GM12865 (cell line): ENCODE measurements at regions not wholly inside any gene's neighbourhood (a gene's known extent, or its start where the extent isn't known, plus 50 kb on each side); places are given as distances from the start of the nearest gene placed in this dataset.

ENCODE experiments used
- DNase-seq: peaks from one replicate; pipeline ENCODE4 v3.0.0; 2010; ENCODE audit warnings: low read depth
- H3K4me3 ChIP-seq: 2 replicates; pipeline ENCODE4 v1.5.1; 2011; ENCODE audit warnings: mild to moderate bottlenecking, low read depth, low read length, control low read depth
- TF ChIP-seq, protein P1 (sequence below): IDR thresholded peaks from 2 replicates; pipeline ENCODE4 v1.5.1; 2011; ENCODE audit warnings: low read length, control low read depth, low read depth, inconsistent platforms; ENCODE audit not compliant: insufficient read depth; ENCODE audit errors: missing control alignments

DNA sequence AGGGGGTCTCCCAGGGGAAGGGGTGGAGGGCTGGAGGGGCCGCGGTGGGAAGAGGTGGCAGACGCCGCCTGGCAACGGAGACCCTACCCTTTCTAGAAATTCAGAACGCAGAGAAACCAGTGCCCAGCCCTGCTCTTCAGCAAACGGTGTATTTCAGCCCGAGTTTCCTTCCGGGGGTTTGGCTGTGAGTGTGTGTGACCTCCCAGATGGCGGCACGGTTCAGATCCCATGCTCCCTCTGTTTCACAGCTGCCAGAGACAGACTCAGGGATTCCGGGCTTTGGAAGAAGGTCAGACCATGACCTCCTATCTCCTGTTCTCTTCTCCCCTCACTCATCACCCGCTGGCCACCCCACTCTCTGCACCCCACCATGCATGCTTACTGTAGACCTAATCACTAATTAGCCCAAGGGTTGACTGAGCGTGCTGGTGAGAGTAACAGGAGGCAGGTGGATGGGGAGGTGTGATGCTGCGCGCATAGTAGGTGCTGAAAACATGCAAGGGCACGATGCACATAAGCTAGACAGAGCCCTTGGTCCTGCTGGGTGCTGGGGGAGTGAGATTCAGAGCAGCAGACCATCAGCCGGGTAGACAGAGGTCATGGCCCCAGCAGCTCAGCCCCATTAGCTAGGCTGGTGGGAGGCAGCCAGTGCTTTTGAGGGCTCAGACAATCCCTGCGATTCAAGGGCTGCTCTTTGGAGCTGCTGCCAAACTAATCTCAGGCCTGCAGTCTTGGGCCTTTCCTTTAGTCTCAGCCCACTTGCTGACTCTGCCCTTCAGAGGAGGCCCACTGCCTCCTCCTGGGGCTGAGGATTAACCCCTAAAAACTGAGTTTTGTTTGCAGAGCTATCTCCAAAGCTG is 256.5 kb upstream of the CADM1 start:
- TF ChIP-seq, protein P1, sequence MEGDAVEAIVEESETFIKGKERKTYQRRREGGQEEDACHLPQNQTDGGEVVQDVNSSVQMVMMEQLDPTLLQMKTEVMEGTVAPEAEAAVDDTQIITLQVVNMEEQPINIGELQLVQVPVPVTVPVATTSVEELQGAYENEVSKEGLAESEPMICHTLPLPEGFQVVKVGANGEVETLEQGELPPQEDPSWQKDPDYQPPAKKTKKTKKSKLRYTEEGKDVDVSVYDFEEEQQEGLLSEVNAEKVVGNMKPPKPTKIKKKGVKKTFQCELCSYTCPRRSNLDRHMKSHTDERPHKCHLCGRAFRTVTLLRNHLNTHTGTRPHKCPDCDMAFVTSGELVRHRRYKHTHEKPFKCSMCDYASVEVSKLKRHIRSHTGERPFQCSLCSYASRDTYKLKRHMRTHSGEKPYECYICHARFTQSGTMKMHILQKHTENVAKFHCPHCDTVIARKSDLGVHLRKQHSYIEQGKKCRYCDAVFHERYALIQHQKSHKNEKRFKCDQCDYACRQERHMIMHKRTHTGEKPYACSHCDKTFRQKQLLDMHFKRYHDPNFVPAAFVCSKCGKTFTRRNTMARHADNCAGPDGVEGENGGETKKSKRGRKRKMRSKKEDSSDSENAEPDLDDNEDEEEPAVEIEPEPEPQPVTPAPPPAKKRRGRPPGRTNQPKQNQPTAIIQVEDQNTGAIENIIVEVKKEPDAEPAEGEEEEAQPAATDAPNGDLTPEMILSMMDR: no peak
- H3K4me3 ChIP-seq: no peak overlapping the region
- no peak for DNase-seq

DNA sequence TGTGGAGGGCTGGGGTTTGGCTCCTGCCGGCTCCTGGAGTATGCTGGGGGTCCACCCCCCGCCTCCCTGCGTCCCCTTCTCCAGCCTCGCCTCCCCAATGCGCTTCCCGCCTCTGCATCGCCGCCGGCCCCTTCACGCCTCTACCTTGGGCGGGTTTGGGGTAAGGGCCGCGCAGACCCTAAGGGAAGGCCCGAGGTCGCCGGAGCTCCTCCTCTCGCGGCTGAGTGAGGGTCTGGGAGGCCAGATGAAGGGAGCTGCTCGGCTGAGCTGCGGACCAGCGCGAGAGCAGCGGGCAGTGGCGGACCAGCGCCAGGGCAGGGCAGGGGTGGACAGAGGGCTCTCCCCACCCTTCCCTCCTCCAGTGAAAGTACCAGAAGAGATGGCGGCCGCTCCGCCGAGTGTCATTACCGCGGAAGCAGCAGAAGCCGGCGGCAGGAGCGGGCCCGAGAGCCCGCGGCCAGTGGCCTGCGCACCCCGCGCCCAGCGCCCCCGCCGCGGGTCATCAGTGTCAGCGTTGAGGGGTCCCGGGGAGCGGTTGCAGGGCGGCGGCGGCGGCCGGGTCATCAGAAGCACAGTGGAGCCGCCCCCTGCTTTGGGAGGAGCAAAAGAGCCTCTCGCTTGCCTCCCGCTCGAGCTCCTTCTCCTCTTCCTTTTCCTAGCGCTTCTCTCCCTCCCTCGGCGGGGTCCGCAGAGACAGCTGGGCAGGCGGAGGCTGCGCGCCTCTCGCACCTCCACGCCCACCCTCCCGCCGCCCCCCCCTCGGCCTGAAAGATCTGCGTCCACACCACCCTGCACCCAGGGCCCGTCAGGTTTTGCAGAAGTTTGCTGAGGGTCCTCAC is 255.6 kb upstream of the CADM1 start:
- TF ChIP-seq, protein P1: no peak
- no peak for DNase-seq
- no peak overlapping the region for H3K4me3 ChIP-seq

DNA sequence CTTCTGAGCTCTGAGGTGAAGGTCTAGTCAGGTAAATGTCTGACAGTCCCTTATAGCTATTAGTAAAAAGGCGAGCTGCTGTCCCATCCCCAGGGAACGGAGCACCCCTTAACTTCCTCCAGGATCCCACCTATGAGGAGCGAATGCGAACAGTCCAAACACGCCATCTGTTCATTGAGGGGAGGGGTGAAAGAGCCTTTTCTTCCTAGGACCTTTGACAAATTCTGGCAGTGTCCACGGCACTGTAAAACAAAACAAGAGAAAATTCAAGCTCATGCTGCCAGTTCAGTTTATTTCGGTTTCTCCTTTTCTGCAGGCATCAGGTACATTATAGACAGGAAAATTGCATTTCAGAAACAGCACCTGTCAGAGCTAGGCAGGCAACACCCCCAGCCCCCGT is 253.8 kb upstream of the CADM1 start:
- no peak for DNase-seq
- TF ChIP-seq, protein P1: no peak
- H3K4me3 ChIP-seq: no peak overlapping the region

DNA sequence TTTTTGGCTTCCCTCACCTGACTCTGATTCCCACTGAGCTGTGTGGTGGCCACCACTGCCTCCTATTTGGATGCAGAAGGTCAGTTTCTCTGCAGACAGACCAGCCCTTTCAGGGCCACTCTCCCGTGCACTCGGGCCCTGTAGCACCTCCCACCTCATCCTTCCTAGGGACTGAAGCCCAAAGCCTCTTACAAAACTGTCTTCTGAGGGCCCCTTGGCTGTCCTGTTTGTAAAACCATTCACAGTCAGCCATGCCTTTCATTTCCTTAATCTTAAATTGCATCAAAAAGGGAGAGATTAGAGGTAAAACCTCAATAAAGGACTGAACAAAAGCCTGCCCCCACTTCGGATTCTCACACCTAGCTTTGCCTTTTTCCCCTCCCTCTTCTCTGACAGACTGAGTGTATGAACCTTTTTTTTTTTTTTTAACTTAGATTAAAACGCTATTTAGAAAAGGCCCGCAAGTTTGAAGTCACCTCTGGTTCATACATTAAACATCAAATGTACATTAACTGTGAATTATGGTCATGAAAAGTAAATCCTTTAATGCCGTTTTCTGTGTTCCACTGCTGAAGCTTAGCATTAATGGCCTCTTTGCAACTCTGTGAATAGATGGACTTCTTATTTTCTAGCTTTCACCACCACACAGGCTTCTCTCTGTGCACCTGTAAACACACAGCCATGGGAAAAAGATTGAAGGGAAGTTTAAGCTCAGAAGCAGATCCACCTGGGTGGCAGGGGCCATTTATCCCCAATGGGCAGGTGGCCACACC is 247.2 kb upstream of the CADM1 start:
- H3K4me3 ChIP-seq: no peak overlapping the region
- DNase-seq: no peak
- TF ChIP-seq, protein P1: no peak

- TF ChIP-seq, protein P1: no peak
- no peak for DNase-seq
- H3K4me3 ChIP-seq: no peak overlapping the region
These were observed 241.6 kb upstream of the CADM1 start for GRCh38 chr11:115745610-115746512.

- TF ChIP-seq, protein P1: no peak
- no peak for DNase-seq
- H3K4me3 ChIP-seq: no peak overlapping the region
These were observed 240.9 kb upstream of the CADM1 start for GRCh38 chr11:115745066-115745465.
